ENCODE measurements at regions not wholly inside any gene's neighbourhood (a gene's known extent, or its start where the extent isn't known, plus 50 kb on each side); places are given as distances from the start of the nearest gene placed in this dataset.

GRCh38 chr1:30416221-30416820, 307.1 kb downstream of the MATN1 start:
- TF ChIP-seq CTCF (IDR thresholded peaks at IDR 0.05) (no peak), POLR2A (IDR thresholded peaks at IDR 0.05; ENCODE audit: low read length) (no peak)
